Upper lobe of left lung (tissue), 6 donors: ENCODE measurements at regions not wholly inside any gene's neighbourhood (a gene's known extent, or its start where the extent isn't known, plus 50 kb on each side); places are given as distances from the start of the nearest gene placed in this dataset.
"Not testable (repeated sequence)": the region's sequence is repeated elsewhere in the genome, so short reads cannot be mapped to it uniquely, and the experiment has no call there.

Experiments
- ATAC-seq, 2 donors: fragments of 200-7000 bp; cut with Tn5 transposase; one replicate each; pipeline ENCODE4 v1.9.1; 2022; ENCODE audit warnings: mild to moderate bottlenecking in 2 of 2, moderate library complexity in 2 of 2; ENCODE audit not compliant: low FRiP score in 2 of 2
- DNase-seq, 2 donors: peaks; one replicate each; pipeline ENCODE4 v3.0.0-alpha.2; 2019 to 2020
- H3K27ac ChIP-seq, 4 donors: fragments of 200-600 bp; sonication (generic); one replicate each; pipeline ENCODE4 v1.5.1; 2016 to 2019
- H3K27me3 ChIP-seq, 4 donors: fragments of 200-600 bp; sonication (generic); one replicate each; pipeline ENCODE4 v1.5.1; 2017 to 2019
- H3K36me3 ChIP-seq, 4 donors: fragments of 200-600 bp; sonication (generic); one replicate each; pipeline ENCODE4 v1.5.1; 2016 to 2019
- H3K4me1 ChIP-seq, 4 donors: fragments of 200-600 bp; sonication (generic); one replicate each; pipeline ENCODE4 v1.5.1; 2018 to 2019
- H3K4me3 ChIP-seq, 4 donors: fragments of 200-600 bp; sonication (generic); one replicate each; pipeline ENCODE4 v1.5.1; 2017 to 2019; ENCODE audit warnings: mild to moderate bottlenecking in 2 of 4, moderate library complexity in 1 of 4
- H3K9me3 ChIP-seq, 4 donors: fragments of 200-600 bp; sonication (generic); one replicate each; pipeline ENCODE4 v1.5.1; 2018 to 2019
- EP300 ChIP-seq, 4 donors: sonication (generic); formaldehyde crosslinking; IDR thresholded peaks; one replicate each; pipeline ENCODE4 v1.5.1; 2017; ENCODE audit warnings: antibody characterized with exemption in 4 of 4, control low read depth in 2 of 4
- POLR2A ChIP-seq, 4 donors: fragments of 450-650 bp; IDR thresholded peaks; one replicate each; pipeline ENCODE4 v1.5.1; 2016 to 2017; ENCODE audit warnings: antibody characterized with exemption in 4 of 4, mild to moderate bottlenecking in 2 of 4
- POLR2AphosphoS5 ChIP-seq, 2 donors: sonication (generic); formaldehyde crosslinking; IDR thresholded peaks; one replicate each; pipeline ENCODE4 v1.5.1; 2017; ENCODE audit warnings: antibody characterized with exemption in 2 of 2
- WGBS, 2 donors: methylation state at CpG; one replicate each; pipeline ENCODE4 v1.1.5; 2017 to 2018; 5-methylcytosine and 5-hydroxymethylcytosine counted together
- TF ChIP-seq, protein P1 (sequence below), 6 experiments: fragments of 450-650 bp in 4 of 6; fragments of 200-600 bp in 2 of 6; sonication (generic) in 2 of 6; IDR thresholded peaks; one replicate each; pipeline ENCODE4 v1.5.1; 2016 to 2019; ENCODE audit warnings: antibody characterized with exemption in 6 of 6
- donor health status: DM: no; HTN: no; CAD: no; lungs with moderate emphysema.
- donor health status: DM: no; HTN: yes; CAD: no; lungs with severe emphysema.

DNA sequence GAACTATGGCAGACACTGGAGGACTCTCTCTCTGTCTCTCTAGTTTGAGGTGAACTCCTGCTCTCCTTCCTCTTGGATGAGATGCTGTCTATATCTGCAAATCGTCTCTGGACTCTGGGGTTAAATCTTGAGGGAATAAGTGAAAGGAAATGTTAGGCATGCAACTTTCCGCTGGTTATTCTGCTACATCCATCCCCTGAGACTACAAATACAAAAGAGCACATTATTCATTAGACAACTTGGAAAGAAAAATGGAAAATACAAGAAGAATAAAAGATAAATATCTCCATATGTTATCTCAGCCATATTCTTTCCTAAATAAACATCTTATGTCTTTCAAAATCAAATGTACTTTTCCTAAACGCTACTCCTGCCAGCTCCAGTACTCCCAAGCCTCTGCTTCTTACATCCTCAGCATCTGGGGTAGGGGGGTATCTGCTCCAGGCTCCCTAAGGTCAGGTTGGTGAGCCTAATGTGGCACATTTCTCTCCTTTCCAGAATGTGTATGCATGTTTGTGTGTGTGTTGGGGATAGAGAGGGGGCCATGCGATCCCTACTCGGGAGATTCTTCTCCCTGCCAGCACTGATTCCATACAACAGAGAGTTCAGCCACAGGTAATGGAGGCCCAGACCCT is 102.9 kb upstream of the FSCB start:
- peak in 1 of 2 donors; percentile 49 for ATAC-seq
- Histone ChIP-seq H3K27me3 (no peaks in the 10 kb centered on the region), H3K4me3 (no peak overlapping the region), H3K9me3 (no peaks in the 10 kb centered on the region), H3K4me1 (no peaks in the 10 kb centered on the region), H3K27ac (no peak overlapping the region), H3K36me3 (no peaks in the 10 kb centered on the region)
- TF ChIP-seq POLR2AphosphoS5 (IDR thresholded peaks at IDR 0.05) (no peak), EP300 (IDR thresholded peaks at IDR 0.05) (no peak), POLR2A (IDR thresholded peaks at IDR 0.05) (no peak)
- TF ChIP-seq, protein P1, sequence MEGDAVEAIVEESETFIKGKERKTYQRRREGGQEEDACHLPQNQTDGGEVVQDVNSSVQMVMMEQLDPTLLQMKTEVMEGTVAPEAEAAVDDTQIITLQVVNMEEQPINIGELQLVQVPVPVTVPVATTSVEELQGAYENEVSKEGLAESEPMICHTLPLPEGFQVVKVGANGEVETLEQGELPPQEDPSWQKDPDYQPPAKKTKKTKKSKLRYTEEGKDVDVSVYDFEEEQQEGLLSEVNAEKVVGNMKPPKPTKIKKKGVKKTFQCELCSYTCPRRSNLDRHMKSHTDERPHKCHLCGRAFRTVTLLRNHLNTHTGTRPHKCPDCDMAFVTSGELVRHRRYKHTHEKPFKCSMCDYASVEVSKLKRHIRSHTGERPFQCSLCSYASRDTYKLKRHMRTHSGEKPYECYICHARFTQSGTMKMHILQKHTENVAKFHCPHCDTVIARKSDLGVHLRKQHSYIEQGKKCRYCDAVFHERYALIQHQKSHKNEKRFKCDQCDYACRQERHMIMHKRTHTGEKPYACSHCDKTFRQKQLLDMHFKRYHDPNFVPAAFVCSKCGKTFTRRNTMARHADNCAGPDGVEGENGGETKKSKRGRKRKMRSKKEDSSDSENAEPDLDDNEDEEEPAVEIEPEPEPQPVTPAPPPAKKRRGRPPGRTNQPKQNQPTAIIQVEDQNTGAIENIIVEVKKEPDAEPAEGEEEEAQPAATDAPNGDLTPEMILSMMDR (IDR thresholded peaks at IDR 0.05) = no peak
- 68 to 69% methylated on average over 5 of the region's 5 CpGs for WGBS, 2 donors
- DNase-seq = no peak

DNA sequence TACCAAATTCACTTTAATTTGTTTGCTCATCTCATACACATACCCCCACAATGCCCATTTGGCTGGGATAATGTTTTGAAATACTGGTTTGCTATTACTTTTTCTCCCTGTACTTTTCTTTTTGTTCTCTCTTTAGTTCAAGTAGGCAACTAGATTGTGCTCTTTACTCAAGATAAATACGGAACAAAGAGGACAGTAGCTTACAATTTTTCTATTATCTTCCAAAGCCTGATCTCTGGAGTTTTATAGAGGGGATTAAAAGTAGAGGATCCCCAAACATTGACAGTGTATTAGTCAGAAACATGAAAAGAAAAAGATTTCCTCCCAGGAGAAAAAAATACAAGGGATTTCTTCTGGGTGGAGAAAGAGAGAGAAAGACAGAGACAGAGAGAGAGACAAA is 102.1 kb upstream of the FSCB start:
- Histone ChIP-seq H3K4me1 (no peaks in the 10 kb centered on the region), H3K36me3 (no peaks in the 10 kb centered on the region), H3K9me3 (no peaks in the 10 kb centered on the region), H3K27ac (no peak overlapping the region), H3K4me3 (no peak overlapping the region), H3K27me3 (no peaks in the 10 kb centered on the region)
- DNase-seq (no peak), ATAC-seq (no peak)
- WGBS, 2 donors = 73 to 78% methylated on average over 1 of the region's 1 CpG
- TF ChIP-seq POLR2A (IDR thresholded peaks at IDR 0.05) = no peak
- TF ChIP-seq, protein P1 (IDR thresholded peaks at IDR 0.05) = no peak

DNA sequence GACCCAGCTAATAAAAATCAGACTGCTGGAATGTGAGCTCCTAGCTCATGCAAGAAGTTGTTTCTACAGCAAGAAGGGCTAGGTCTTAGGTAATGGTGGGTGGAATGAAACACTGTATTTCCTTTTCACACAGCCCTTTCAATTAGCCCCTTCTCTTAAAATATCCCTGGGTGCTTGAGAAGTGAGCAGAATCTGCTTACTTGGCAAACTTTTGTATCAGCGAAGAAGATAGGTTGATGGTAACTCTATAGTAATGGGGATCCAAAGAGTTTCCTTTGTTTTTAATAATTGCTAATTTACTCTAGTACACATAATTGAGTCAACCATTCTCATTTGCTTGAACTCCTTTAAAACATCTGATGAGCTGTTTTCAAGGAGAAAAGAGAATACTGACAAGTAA is 100.6 kb upstream of the FSCB start:
- DNase-seq (no peak), ATAC-seq (no peak)
- H3K4me3 ChIP-seq = no peak overlapping the region
- H3K4me1 ChIP-seq = no peaks in the 10 kb centered on the region
- no peaks in the 10 kb centered on the region for H3K27me3 ChIP-seq
- no peak overlapping the region for H3K27ac ChIP-seq
- TF ChIP-seq POLR2A (IDR thresholded peaks at IDR 0.05) (no peak), POLR2AphosphoS5 (IDR thresholded peaks at IDR 0.05) (no peak), EP300 (IDR thresholded peaks at IDR 0.05) (no peak)
- TF ChIP-seq, protein P1 (IDR thresholded peaks at IDR 0.05) = no peak
- no peaks in the 10 kb centered on the region for H3K9me3 ChIP-seq
- WGBS, 2 donors = 93 to 100% methylated on average over 1 of the region's 1 CpG
- no peaks in the 10 kb centered on the region for H3K36me3 ChIP-seq

DNA sequence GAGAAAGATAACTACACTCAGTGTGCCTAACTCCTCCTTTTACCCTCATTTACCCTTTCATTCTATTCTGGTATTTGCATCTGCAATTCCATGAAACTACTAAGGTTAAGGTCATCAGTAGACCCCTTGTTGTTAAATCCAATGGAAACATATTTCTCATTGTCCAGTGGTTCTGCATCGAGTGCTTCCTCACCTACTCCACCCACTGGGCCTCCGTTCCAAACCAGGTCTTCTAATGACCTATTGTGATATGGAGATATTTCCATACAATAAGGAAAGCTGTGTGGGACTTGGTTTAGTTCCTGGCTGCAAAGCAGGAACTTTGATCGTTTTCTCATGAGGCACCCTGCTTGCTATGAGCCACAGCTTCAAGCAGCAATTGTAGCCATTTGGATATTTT is 99.5 kb upstream of the FSCB start:
- Histone ChIP-seq H3K4me1 (no peaks in the 10 kb centered on the region), H3K9me3 (no peaks in the 10 kb centered on the region), H3K27me3 (no peaks in the 10 kb centered on the region), H3K36me3 (no peaks in the 10 kb centered on the region), H3K27ac (no peak overlapping the region), H3K4me3 (no peak overlapping the region)
- no peak for ATAC-seq
- 59 to 70% methylated on average over 3 of the region's 3 CpGs for WGBS, 2 donors
- TF ChIP-seq POLR2A (IDR thresholded peaks at IDR 0.05) (no peak), EP300 (IDR thresholded peaks at IDR 0.05) (no peak), POLR2AphosphoS5 (IDR thresholded peaks at IDR 0.05) (no peak)
- TF ChIP-seq, protein P1 (IDR thresholded peaks at IDR 0.05) = no peak
- DNase-seq = no peak

DNA sequence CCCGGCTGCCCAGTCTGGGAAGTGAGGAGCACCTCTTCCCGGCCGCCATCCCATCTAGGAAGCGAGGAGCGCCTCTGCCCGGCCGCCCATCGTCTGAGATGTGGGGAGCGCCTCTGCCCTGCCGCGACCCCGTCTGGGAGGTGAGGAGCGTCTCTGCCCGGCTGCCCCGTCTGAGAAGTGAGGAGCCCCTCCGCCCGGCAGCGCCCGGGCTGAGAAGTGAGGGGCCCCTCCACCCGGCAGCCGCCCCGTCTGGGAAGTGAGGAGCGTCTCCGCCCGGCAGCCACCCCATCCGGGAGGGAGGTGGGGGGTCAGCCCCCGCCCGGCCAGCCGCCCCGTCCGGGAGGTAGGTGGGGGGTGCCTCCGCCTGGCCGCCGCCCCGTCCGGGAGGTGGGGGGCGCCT is 94.2 kb upstream of the FSCB start:
- H3K36me3 ChIP-seq, H3K27me3 ChIP-seq, H3K4me1 ChIP-seq, H3K4me3 ChIP-seq, H3K27ac ChIP-seq, H3K9me3 ChIP-seq, ATAC-seq: not testable (repeated sequence)
- WGBS, 2 donors = 78 to 94% methylated on average over 5 to 32 of the region's 37 CpGs
- DNase-seq = peak in 1 of 2 donors; percentile 72
